ENCODE measurements at regions not wholly inside any gene's neighbourhood (a gene's known extent, or its start where the extent isn't known, plus 50 kb on each side); places are given as distances from the start of the nearest gene placed in this dataset.

- DNase-seq, result no peak
- H3K36me3 ChIP-seq, result no peaks in the 10 kb centered on the region
- intact Hi-C loops (cut with DNase I), result no loop called here
- TF ChIP-seq, protein P1, sequence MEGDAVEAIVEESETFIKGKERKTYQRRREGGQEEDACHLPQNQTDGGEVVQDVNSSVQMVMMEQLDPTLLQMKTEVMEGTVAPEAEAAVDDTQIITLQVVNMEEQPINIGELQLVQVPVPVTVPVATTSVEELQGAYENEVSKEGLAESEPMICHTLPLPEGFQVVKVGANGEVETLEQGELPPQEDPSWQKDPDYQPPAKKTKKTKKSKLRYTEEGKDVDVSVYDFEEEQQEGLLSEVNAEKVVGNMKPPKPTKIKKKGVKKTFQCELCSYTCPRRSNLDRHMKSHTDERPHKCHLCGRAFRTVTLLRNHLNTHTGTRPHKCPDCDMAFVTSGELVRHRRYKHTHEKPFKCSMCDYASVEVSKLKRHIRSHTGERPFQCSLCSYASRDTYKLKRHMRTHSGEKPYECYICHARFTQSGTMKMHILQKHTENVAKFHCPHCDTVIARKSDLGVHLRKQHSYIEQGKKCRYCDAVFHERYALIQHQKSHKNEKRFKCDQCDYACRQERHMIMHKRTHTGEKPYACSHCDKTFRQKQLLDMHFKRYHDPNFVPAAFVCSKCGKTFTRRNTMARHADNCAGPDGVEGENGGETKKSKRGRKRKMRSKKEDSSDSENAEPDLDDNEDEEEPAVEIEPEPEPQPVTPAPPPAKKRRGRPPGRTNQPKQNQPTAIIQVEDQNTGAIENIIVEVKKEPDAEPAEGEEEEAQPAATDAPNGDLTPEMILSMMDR (IDR thresholded peaks at IDR 0.05), result no peak
- ATAC-seq, result peak; percentile 89
- no peak overlapping the region for H3K4me3 ChIP-seq
- peak overlapping the region; percentile 13 to 55 for H3K27ac ChIP-seq
- H3K4me1 ChIP-seq, result no peaks in the 10 kb centered on the region
- H3K9me3 ChIP-seq, result peaks cover 0 to 3% of the 10 kb centered on the region in 2 donors
- H3K27me3 ChIP-seq, result no peaks in the 10 kb centered on the region
Observed at GRCh38 chr21:27831816-27832569, 865.1 kb upstream of the ADAMTS5 start.

- Histone ChIP-seq H3K4me1 (no peaks in the 10 kb centered on the region), H3K27ac (peak overlapping the region in 1 of 2 donors; percentile 55), H3K27me3 (no peaks in the 10 kb centered on the region), H3K4me3 (no peak overlapping the region), H3K36me3 (no peaks in the 10 kb centered on the region), H3K9me3 (peaks cover 0 to 3% of the 10 kb centered on the region in 2 donors)
- no peak for ATAC-seq
- DNase-seq, result no peak
- intact Hi-C loops (cut with DNase I), result no loop called here
- TF ChIP-seq, protein P1 (IDR thresholded peaks at IDR 0.05), result no peak
Observed at GRCh38 chr21:27831177-27831576, 864.3 kb upstream of the ADAMTS5 start.

- H3K4me3 ChIP-seq, result no peak overlapping the region
- H3K9me3 ChIP-seq, result peaks cover 0 to 3% of the 10 kb centered on the region in 2 donors
- no peaks in the 10 kb centered on the region for H3K4me1 ChIP-seq
- DNase-seq (no peak), ATAC-seq (no peak)
- H3K27me3 ChIP-seq, result no peaks in the 10 kb centered on the region
- no peak overlapping the region for H3K27ac ChIP-seq
- H3K36me3 ChIP-seq, result no peaks in the 10 kb centered on the region
- intact Hi-C loops (cut with DNase I), result no loop called here
- TF ChIP-seq, protein P1 (IDR thresholded peaks at IDR 0.05), result no peak
Observed at GRCh38 chr21:27827972-27828371, 861.1 kb upstream of the ADAMTS5 start.

DNA sequence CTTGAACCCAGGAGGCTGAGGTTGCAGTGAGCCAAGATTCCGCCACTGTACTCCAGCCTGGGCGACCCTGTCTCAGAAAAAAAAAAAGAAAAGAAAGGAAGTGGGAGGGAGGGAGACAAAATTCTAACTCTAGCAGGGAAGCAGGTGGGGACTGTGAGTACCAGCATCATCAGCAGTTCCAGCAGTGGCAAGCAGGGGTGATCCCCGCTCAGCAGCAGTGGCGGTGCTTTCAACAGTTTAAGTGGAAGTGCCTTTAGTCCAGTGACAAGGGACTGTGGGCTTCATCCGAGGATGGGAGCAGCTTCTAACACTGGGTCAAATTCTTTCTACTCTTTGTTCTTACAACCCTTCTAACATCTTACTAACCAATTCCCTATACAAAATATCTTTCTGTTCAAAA lies 858.1 kb upstream of the ADAMTS5 start:
- Histone ChIP-seq H3K9me3 (peaks cover 0 to 3% of the 10 kb centered on the region in 2 donors), H3K36me3 (no peaks in the 10 kb centered on the region), H3K27ac (no peak overlapping the region), H3K4me1 (no peaks in the 10 kb centered on the region), H3K27me3 (no peaks in the 10 kb centered on the region), H3K4me3 (no peak overlapping the region)
- intact Hi-C loops (cut with DNase I), result no loop called here
- TF ChIP-seq, protein P1 (IDR thresholded peaks at IDR 0.05), result no peak
- DNase-seq, result peak in 1 of 4 donors; percentile 3
- no peak for ATAC-seq

DNA sequence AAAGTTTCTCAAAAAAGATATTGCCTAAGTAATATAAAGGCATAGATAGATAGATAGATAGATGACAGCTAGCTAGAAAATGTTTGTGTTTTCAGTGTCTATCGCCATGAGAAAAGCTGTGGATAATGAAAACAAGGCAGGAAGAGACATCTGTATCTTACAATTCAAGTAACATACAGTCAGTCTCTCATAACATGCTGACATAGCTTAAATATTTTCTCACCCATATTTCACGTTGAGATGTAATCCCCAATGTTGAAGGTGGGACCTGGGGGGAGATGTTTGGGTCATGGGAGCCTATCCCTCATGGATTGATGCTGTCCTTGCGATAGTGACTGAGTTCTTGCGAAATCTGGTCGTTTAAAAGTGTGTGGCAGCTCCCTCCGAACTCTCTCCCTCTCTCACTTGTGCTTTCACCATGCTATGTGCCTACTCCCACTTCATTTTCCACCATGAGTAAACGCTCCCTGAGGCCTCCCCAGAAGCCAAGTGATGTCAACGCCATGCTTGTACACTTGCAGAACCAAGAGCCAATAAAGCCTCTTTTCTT lies 856.8 kb upstream of the ADAMTS5 start:
- Histone ChIP-seq H3K4me3 (no peak overlapping the region), H3K27me3 (no peaks in the 10 kb centered on the region), H3K36me3 (no peaks in the 10 kb centered on the region), H3K27ac (no peak overlapping the region), H3K4me1 (no peaks in the 10 kb centered on the region), H3K9me3 (peaks cover 0 to 3% of the 10 kb centered on the region in 2 donors)
- TF ChIP-seq, protein P1 (IDR thresholded peaks at IDR 0.05), result no peak
- no peak for ATAC-seq
- intact Hi-C loops (cut with DNase I), result no loop called here
- DNase-seq, result no peak

Measured in left lung (tissue), 4 donors.